GM23248 (cell line): ENCODE measurements at regions not wholly inside any gene's neighbourhood (a gene's known extent, or its start where the extent isn't known, plus 50 kb on each side); places are given as distances from the start of the nearest gene placed in this dataset.

Experiments
- EZH2 ChIP-seq: fragments of 200-600 bp; sonication (generic); IDR thresholded peaks from 2 replicates; pipeline ENCODE4 v1.6.1; 2018; ENCODE audit warnings: antibody characterized with exemption, mild to moderate bottlenecking; ENCODE audit not compliant: insufficient read depth, poor library complexity, severe bottlenecking
- EZH2phosphoT487 ChIP-seq: fragments of 200-600 bp; sonication (generic); IDR thresholded peaks from 2 replicates; pipeline ENCODE4 v1.6.1; 2018; ENCODE audit warnings: antibody characterized with exemption, moderate library complexity, mild to moderate bottlenecking, low read depth; ENCODE audit not compliant: insufficient read depth

- TF ChIP-seq EZH2, result no peak
- no peak for TF ChIP-seq EZH2phosphoT487
Observed at GRCh38 chr12:91813701-91814100, 331.9 kb downstream of the BTG1 start.
